WTC11 (cell line): ENCODE measurements at regions not wholly inside any gene's neighbourhood (a gene's known extent, or its start where the extent isn't known, plus 50 kb on each side); places are given as distances from the start of the nearest gene placed in this dataset.

Source experiments
- ATAC-seq: fragments of 200-7000 bp; cut with Tn5 transposase; 2 replicates; pipeline ENCODE4 v1.10.0; 2021; ENCODE audit warnings: mild to moderate bottlenecking, moderate library complexity
- CTCF ChIA-PET: fragments of 300-600 bp; sonication (Branson Sonifier 250); formaldehyde crosslinking; loops from one replicate; lab custom pipeline; 2021; ENCODE audit warnings: antibody characterized with exemption; lab: Charles Lee
- POLR2A ChIA-PET: fragments of 350-600 bp; sonication (Branson Sonifier 250); formaldehyde crosslinking; loops from one replicate; lab custom pipeline; 2021; ENCODE audit warnings: antibody characterized with exemption; lab: Charles Lee
- DNase-seq: peaks from one replicate; pipeline ENCODE4 v3.0.0; 2021; ENCODE audit warnings: low spot score
- H3K27ac Mint-ChIP-seq: 2 replicates; pipeline ENCODE4 v1.8.0; 2021; ENCODE audit warnings: mixed read lengths
- H3K27me3 Mint-ChIP-seq: 2 replicates; pipeline ENCODE4 v1.8.0; 2021; ENCODE audit warnings: low read depth, mild to moderate bottlenecking, moderate library complexity, mixed read lengths
- H3K36me3 Mint-ChIP-seq: 2 replicates; pipeline ENCODE4 v1.8.0; 2021; ENCODE audit warnings: mixed read lengths
- H3K4me1 Mint-ChIP-seq: 2 replicates; pipeline ENCODE4 v1.8.0; 2022; ENCODE audit warnings: mixed read lengths
- H3K4me3 Mint-ChIP-seq: 2 replicates; pipeline ENCODE4 v1.8.0; 2021; ENCODE audit warnings: mild to moderate bottlenecking, moderate library complexity, mixed read lengths
- H3K9me3 Mint-ChIP-seq: 2 replicates; pipeline ENCODE4 v1.8.0; 2021; ENCODE audit warnings: mixed read lengths
- ATF1 ChIP-seq: sonication (generic); formaldehyde crosslinking; IDR thresholded peaks from 2 replicates; pipeline ENCODE4 v1.8.1; 2023; ENCODE audit warnings: mild to moderate bottlenecking, moderate library complexity, missing genetic modification reagents
- CBFB ChIP-seq: sonication (generic); formaldehyde crosslinking; IDR thresholded peaks from 2 replicates; pipeline ENCODE4 v1.8.1; 2022; ENCODE audit warnings: mild to moderate bottlenecking, low read depth, missing genetic modification reagents
- CREM ChIP-seq: sonication (generic); formaldehyde crosslinking; IDR thresholded peaks from 2 replicates; pipeline ENCODE4 v1.8.1; 2022; ENCODE audit warnings: mild to moderate bottlenecking, missing genetic modification reagents, moderate library complexity
- ETV6 ChIP-seq: sonication (generic); formaldehyde crosslinking; IDR thresholded peaks from 2 replicates; pipeline ENCODE4 v1.8.1; 2022; ENCODE audit warnings: mild to moderate bottlenecking, missing genetic modification reagents
- FOXK1 ChIP-seq: sonication (generic); formaldehyde crosslinking; IDR thresholded peaks from 2 replicates; pipeline ENCODE4 v1.8.0; 2022; ENCODE audit warnings: mild to moderate bottlenecking, moderate library complexity, missing genetic modification reagents
- GRHL2 ChIP-seq: fragments of 250-450 bp; sonication (Bioruptor Pico); IDR thresholded peaks from 2 replicates; pipeline ENCODE4 v1.8.0; 2022; ENCODE audit warnings: mild to moderate bottlenecking, moderate library complexity; ENCODE audit not compliant: insufficient replicate concordance, severe bottlenecking
- GTF2I ChIP-seq: fragments of 250-450 bp; sonication (Bioruptor Pico); conservative IDR thresholded peaks from 2 replicates; pipeline ENCODE4 v1.4.0; 2021; ENCODE audit warnings: mild to moderate bottlenecking
- JUN ChIP-seq: sonication (generic); formaldehyde crosslinking; IDR thresholded peaks from 2 replicates; pipeline ENCODE4 v1.8.0; 2023; ENCODE audit warnings: mild to moderate bottlenecking, missing genetic modification reagents
- NR2C2 ChIP-seq: sonication (generic); formaldehyde crosslinking; IDR thresholded peaks from 2 replicates; pipeline ENCODE4 v1.8.0; 2022; ENCODE audit warnings: mild to moderate bottlenecking, missing genetic modification reagents
- OVOL2 ChIP-seq: fragments of 250-450 bp; sonication (Bioruptor Pico); IDR thresholded peaks from 2 replicates; pipeline ENCODE4 v1.9.0; 2021; ENCODE audit warnings: mild to moderate bottlenecking, borderline replicate concordance
- RORB ChIP-seq: fragments of 250-450 bp; sonication (Bioruptor Pico); IDR thresholded peaks from 2 replicates; pipeline ENCODE4 v1.9.0; 2021; ENCODE audit warnings: mild to moderate bottlenecking
- SOX15 ChIP-seq: fragments of 250-450 bp; sonication (Bioruptor Pico); IDR thresholded peaks from 2 replicates; pipeline ENCODE4 v1.9.0; 2021; ENCODE audit warnings: mild to moderate bottlenecking
- ZNF138 ChIP-seq: sonication (generic); formaldehyde crosslinking; conservative IDR thresholded peaks from 2 replicates; pipeline ENCODE4 v1.8.1; 2022; ENCODE audit warnings: mild to moderate bottlenecking, moderate library complexity, missing genetic modification reagents
- ZNF263 ChIP-seq: sonication (generic); formaldehyde crosslinking; IDR thresholded peaks from 2 replicates; pipeline ENCODE4 v1.8.1; 2022; ENCODE audit warnings: low read depth, mild to moderate bottlenecking, moderate library complexity, missing genetic modification reagents
- ZNF317 ChIP-seq: sonication (generic); formaldehyde crosslinking; IDR thresholded peaks from 2 replicates; pipeline ENCODE4 v1.8.1; 2023; ENCODE audit warnings: low read depth, mild to moderate bottlenecking, moderate library complexity, missing genetic modification reagents, borderline replicate concordance
- ZNF396 ChIP-seq: fragments of 250-450 bp; sonication (Bioruptor Pico); IDR thresholded peaks from 2 replicates; pipeline ENCODE4 v1.8.0; 2021; ENCODE audit warnings: mild to moderate bottlenecking, moderate library complexity, borderline replicate concordance
- ZNF416 ChIP-seq: fragments of 250-450 bp; sonication (Bioruptor Pico); IDR thresholded peaks from 2 replicates; pipeline ENCODE4 v1.9.0; 2021; ENCODE audit warnings: mild to moderate bottlenecking, inconsistent platforms
- TF ChIP-seq, protein P1 (sequence below): sonication (generic); formaldehyde crosslinking; IDR thresholded peaks from 2 replicates; pipeline ENCODE4 v1.8.1; 2022; ENCODE audit warnings: missing genetic modification reagents, borderline replicate concordance
- TF ChIP-seq, protein P2 (sequence below): sonication (generic); formaldehyde crosslinking; IDR thresholded peaks from 2 replicates; pipeline ENCODE4 v1.8.1; 2022; ENCODE audit warnings: low read depth, missing genetic modification reagents, borderline replicate concordance
- TF ChIP-seq, protein P3 (sequence below): fragments of 250-450 bp; sonication (Bioruptor Pico); conservative IDR thresholded peaks from 2 replicates; pipeline ENCODE4 v1.9.0; 2021; ENCODE audit warnings: mild to moderate bottlenecking
- TF ChIP-seq, protein P4 (sequence below): sonication (generic); formaldehyde crosslinking; IDR thresholded peaks from 2 replicates; pipeline ENCODE4 v1.8.1; 2023; ENCODE audit warnings: mild to moderate bottlenecking, moderate library complexity, missing genetic modification reagents
- TF ChIP-seq, protein P5 (sequence below): sonication (generic); formaldehyde crosslinking; conservative IDR thresholded peaks from 2 replicates; pipeline ENCODE4 v1.8.1; 2022; ENCODE audit warnings: mild to moderate bottlenecking, missing genetic modification reagents
- TF ChIP-seq, protein P6 (sequence below): sonication (generic); formaldehyde crosslinking; IDR thresholded peaks from 2 replicates; pipeline ENCODE4 v1.8.1; 2023; ENCODE audit warnings: mild to moderate bottlenecking, missing genetic modification reagents, moderate library complexity

DNA sequence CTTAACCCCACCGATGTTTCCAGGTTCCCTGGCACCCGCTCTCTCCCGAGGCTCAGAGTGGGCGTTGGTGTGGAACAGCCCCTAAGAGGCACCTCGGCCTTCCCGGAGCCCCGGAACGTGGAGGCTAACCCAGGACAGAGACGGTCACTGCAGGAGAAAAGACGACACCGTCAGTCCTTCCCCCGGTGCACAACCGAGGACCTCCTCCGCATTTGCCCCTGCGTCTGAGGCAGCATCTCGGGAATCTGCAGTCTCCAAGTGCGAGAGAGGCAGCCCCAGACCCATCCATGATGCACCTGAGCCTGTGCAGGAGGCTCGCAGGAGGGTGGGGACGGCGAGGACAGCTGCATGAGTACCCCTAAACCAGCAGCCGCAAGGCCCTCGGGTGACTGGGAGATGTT lies 204.9 kb upstream of the SALL3 start:
- Mint-ChIP-seq H3K4me1 (peaks cover 10% of the 10 kb centered on the region), H3K9me3 (peaks cover 11% of the 10 kb centered on the region), H3K27me3 (no peaks in the 10 kb centered on the region; the same call in 1 of the 2 replicates), H3K36me3 (peaks cover 14% of the 10 kb centered on the region; the same call in 1 of the 2 replicates), H3K4me3 (no peak overlapping the region)
- CTCF ChIA-PET = no interaction called here
- POLR2A ChIA-PET = no interaction called here
- ATAC-seq = no peak
- TF ChIP-seq GTF2I (CRISPR knock-in tag) = no peak
- TF ChIP-seq NR2C2 = no peak
- TF ChIP-seq, protein P1, sequence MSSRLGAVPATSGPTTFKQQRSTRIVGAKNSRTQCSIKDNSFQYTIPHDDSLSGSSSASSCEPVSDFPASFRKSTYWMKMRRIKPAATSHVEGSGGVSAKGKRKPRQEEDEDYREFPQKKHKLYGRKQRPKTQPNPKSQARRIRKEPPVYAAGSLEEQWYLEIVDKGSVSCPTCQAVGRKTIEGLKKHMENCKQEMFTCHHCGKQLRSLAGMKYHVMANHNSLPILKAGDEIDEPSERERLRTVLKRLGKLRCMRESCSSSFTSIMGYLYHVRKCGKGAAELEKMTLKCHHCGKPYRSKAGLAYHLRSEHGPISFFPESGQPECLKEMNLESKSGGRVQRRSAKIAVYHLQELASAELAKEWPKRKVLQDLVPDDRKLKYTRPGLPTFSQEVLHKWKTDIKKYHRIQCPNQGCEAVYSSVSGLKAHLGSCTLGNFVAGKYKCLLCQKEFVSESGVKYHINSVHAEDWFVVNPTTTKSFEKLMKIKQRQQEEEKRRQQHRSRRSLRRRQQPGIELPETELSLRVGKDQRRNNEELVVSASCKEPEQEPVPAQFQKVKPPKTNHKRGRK = no peak
- TF ChIP-seq, protein P2, sequence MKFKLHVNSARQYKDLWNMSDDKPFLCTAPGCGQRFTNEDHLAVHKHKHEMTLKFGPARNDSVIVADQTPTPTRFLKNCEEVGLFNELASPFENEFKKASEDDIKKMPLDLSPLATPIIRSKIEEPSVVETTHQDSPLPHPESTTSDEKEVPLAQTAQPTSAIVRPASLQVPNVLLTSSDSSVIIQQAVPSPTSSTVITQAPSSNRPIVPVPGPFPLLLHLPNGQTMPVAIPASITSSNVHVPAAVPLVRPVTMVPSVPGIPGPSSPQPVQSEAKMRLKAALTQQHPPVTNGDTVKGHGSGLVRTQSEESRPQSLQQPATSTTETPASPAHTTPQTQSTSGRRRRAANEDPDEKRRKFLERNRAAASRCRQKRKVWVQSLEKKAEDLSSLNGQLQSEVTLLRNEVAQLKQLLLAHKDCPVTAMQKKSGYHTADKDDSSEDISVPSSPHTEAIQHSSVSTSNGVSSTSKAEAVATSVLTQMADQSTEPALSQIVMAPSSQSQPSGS (CRISPR knock-in tag) = no peak
- TF ChIP-seq SOX15 (CRISPR knock-in tag) = no peak
- TF ChIP-seq RORB = no peak
- TF ChIP-seq JUN (CRISPR knock-in tag) = no peak
- TF ChIP-seq, protein P3, sequence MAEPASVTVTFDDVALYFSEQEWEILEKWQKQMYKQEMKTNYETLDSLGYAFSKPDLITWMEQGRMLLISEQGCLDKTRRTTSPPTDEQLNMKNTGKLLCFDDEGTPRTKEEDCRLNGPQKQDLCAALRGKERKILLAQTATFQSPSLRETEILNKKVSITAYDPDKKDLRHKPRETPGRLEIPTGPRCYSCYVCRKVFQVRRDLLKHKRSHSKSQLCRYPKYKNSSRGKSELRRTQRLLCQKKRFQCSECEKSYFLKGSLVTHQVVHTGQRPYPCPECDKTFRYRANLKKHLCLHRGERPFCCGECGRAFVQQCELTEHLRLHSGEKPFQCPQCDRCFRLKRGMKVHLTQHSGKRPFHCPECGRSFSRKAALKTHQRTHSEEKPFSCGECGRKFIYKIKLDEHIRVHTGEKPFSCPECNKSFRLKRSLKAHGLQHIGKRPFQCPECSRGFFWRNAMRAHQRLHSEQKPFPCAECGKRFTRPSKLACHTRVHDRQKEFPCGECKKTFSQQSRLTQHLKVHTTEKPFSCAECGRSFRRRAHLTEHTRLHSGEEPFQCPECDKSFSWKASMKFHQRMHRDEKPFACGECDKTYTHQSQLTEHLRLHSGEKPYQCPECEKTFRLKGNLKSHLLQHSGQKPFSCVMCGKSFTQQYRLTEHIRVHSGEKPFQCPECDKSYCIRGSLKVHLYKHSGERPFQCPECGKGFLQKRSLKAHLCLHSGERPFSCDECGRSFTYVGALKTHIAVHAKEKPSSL (CRISPR knock-in tag) = no peak
- TF ChIP-seq ZNF138 = no peak
- no peak for TF ChIP-seq CREM
- TF ChIP-seq ETV6 (CRISPR knock-in tag) = no peak
- TF ChIP-seq, protein P4, sequence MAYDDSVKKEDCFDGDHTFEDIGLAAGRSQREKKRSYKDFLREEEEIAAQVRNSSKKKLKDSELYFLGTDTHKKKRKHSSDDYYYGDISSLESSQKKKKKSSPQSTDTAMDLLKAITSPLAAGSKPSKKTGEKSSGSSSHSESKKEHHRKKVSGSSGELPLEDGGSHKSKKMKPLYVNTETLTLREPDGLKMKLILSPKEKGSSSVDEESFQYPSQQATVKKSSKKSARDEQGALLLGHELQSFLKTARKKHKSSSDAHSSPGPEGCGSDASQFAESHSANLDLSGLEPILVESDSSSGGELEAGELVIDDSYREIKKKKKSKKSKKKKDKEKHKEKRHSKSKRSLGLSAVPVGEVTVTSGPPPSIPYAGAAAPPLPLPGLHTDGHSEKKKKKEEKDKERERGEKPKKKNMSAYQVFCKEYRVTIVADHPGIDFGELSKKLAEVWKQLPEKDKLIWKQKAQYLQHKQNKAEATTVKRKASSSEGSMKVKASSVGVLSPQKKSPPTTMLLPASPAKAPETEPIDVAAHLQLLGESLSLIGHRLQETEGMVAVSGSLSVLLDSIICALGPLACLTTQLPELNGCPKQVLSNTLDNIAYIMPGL (CRISPR knock-in tag) = no peak
- TF ChIP-seq, protein P5, sequence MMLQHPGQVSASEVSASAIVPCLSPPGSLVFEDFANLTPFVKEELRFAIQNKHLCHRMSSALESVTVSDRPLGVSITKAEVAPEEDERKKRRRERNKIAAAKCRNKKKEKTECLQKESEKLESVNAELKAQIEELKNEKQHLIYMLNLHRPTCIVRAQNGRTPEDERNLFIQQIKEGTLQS (CRISPR knock-in tag) = no peak
- TF ChIP-seq ZNF263 (CRISPR knock-in tag) = no peak
- TF ChIP-seq ZNF317 (CRISPR knock-in tag) = no peak
- TF ChIP-seq, all 79 proteins: peak for 0
- no peak for DNase-seq
- H3K27ac Mint-ChIP-seq = no peak overlapping the region

DNA sequence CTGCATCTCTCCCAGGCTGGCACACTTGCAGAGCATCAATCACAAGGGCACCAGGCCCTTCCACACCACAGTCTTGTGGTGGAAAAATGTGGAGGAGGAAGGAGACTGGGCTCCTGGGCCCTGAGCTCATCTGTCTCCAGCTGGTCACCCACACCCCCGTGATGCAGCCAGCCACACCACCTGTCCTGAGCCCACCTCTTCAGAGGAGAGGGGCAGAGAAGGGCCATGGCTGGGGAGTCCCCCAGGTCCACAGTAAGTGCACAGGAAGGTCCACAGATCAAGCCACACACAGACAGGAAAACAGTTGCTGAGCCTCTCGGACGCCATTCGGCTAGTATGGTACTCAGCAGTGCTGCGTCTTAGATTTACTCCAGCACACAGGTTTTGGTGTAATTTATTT lies 203.5 kb upstream of the SALL3 start:
- no peaks in the 10 kb centered on the region; the same call in 1 of the 2 replicates for H3K27me3 Mint-ChIP-seq
- H3K4me3 Mint-ChIP-seq = no peak overlapping the region
- H3K36me3 Mint-ChIP-seq = peaks cover 11% of the 10 kb centered on the region; the same call in 1 of the 2 replicates
- peaks cover 11% of the 10 kb centered on the region for H3K9me3 Mint-ChIP-seq
- ATAC-seq (no peak), DNase-seq (no peak)
- H3K27ac Mint-ChIP-seq = no peak overlapping the region
- ChIA-PET POLR2A (no interaction called here), CTCF (no interaction called here)
- TF ChIP-seq NR2C2 (no peak), FOXK1 (CRISPR knock-in tag) (no peak), ZNF396 (CRISPR knock-in tag) (no peak), CBFB (CRISPR knock-in tag) (no peak), ATF1 (CRISPR knock-in tag) (no peak), ETV6 (CRISPR knock-in tag) (no peak), GRHL2 (CRISPR knock-in tag) (no peak), OVOL2 (CRISPR knock-in tag) (no peak), ZNF416 (CRISPR knock-in tag) (no peak)
- TF ChIP-seq, protein P6, sequence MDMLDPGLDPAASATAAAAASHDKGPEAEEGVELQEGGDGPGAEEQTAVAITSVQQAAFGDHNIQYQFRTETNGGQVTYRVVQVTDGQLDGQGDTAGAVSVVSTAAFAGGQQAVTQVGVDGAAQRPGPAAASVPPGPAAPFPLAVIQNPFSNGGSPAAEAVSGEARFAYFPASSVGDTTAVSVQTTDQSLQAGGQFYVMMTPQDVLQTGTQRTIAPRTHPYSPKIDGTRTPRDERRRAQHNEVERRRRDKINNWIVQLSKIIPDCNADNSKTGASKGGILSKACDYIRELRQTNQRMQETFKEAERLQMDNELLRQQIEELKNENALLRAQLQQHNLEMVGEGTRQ (CRISPR knock-in tag) = no peak
- no peaks in the 10 kb centered on the region for H3K4me1 Mint-ChIP-seq
